H9 (cell line): ENCODE measurements at regions not wholly inside any gene's neighbourhood (a gene's known extent, or its start where the extent isn't known, plus 50 kb on each side); places are given as distances from the start of the nearest gene placed in this dataset.

Experiments
- DNase-seq: peaks from one replicate; pipeline ENCODE4 v3.0.0-alpha.2; 2017
- H2AFZ ChIP-seq: one replicate; pipeline ENCODE4 v1.6.1; 2013; ENCODE audit warnings: mild to moderate bottlenecking, low read length, control low read depth, moderate library complexity
- H2AK5ac ChIP-seq: 2 replicates; pipeline ENCODE4 v1.6.1; 2013; ENCODE audit warnings: low read length, control low read depth, mixed read lengths; ENCODE audit not compliant: insufficient read length
- H2BK120ac ChIP-seq: one replicate; pipeline ENCODE4 v1.6.1; 2013; ENCODE audit warnings: low read depth, mild to moderate bottlenecking, low read length, control low read depth, inconsistent platforms; ENCODE audit not compliant: poor library complexity, severe bottlenecking
- H2BK12ac ChIP-seq: 2 replicates; pipeline ENCODE4 v1.6.1; 2013; ENCODE audit warnings: low read length, control low read depth, mixed read lengths, low read depth; ENCODE audit not compliant: insufficient read length
- H2BK15ac ChIP-seq: 2 replicates; pipeline ENCODE4 v1.6.1; 2013; ENCODE audit warnings: low read depth, low read length, control low read depth
- H2BK20ac ChIP-seq: one replicate; pipeline ENCODE4 v1.6.1; 2013; ENCODE audit warnings: low read depth, mild to moderate bottlenecking, low read length, control low read depth, inconsistent platforms; ENCODE audit not compliant: poor library complexity, severe bottlenecking
- H2BK5ac ChIP-seq: 2 replicates; pipeline ENCODE4 v1.6.1; 2013; ENCODE audit warnings: low read length, control low read depth, mixed read lengths; ENCODE audit not compliant: insufficient read length
- H3K14ac ChIP-seq: 2 replicates; pipeline ENCODE4 v1.6.1; 2013; ENCODE audit warnings: low read length, control low read depth; ENCODE audit not compliant: insufficient read depth
- H3K18ac ChIP-seq: 2 replicates; pipeline ENCODE4 v1.6.1; 2013; ENCODE audit warnings: low read depth, mild to moderate bottlenecking, mixed read lengths, low read length, control low read depth; ENCODE audit not compliant: insufficient read length
- H3K23ac ChIP-seq: 2 replicates; pipeline ENCODE4 v1.6.1; 2013; ENCODE audit warnings: low read length, control low read depth, mixed read lengths, low read depth; ENCODE audit not compliant: insufficient read length
- H3K23me2 ChIP-seq: 2 replicates; pipeline ENCODE4 v1.6.1; 2013; ENCODE audit warnings: low read depth, mild to moderate bottlenecking, mixed read lengths, low read length, control low read depth; ENCODE audit not compliant: insufficient read length, poor library complexity, severe bottlenecking
- H3K27ac ChIP-seq: 2 replicates; pipeline ENCODE4 v1.5.1; 2013; ENCODE audit warnings: low read length, control low read depth, mixed read lengths, low read depth; ENCODE audit not compliant: insufficient read length
- H3K27me3 ChIP-seq: 2 replicates; pipeline ENCODE4 v1.6.1; 2013; ENCODE audit warnings: low read length, control low read depth, inconsistent platforms; ENCODE audit not compliant: insufficient read depth
- H3K4ac ChIP-seq: 2 replicates; pipeline ENCODE4 v1.6.1; 2013; ENCODE audit warnings: low read depth, mild to moderate bottlenecking, control low read depth, inconsistent platforms, low read length, moderate library complexity
- H3K4me1 ChIP-seq: 2 replicates; pipeline ENCODE4 v1.6.1; 2013; ENCODE audit warnings: low read length, control low read depth, inconsistent platforms; ENCODE audit not compliant: insufficient read depth
- H3K4me2 ChIP-seq: 2 replicates; pipeline ENCODE4 v1.6.1; 2013; ENCODE audit warnings: low read length, control low read depth, mixed read lengths; ENCODE audit not compliant: insufficient read length, insufficient read depth
- H3K56ac ChIP-seq: 2 replicates; pipeline ENCODE4 v1.6.1; 2013; ENCODE audit warnings: low read depth, mild to moderate bottlenecking, mixed read lengths, low read length, control low read depth; ENCODE audit not compliant: insufficient read length
- H3K79me1 ChIP-seq: 2 replicates; pipeline ENCODE4 v1.6.1; 2013; ENCODE audit warnings: low read depth, mild to moderate bottlenecking, moderate library complexity, low read length, control low read depth, inconsistent platforms; ENCODE audit not compliant: insufficient read depth, poor library complexity, severe bottlenecking
- H3K79me2 ChIP-seq: 2 replicates; pipeline ENCODE4 v1.6.1; 2013; ENCODE audit warnings: low read length, control low read depth, inconsistent platforms; ENCODE audit not compliant: insufficient read depth
- H3K9ac ChIP-seq: 2 replicates; pipeline ENCODE4 v1.6.1; 2013; ENCODE audit warnings: low read length, control low read depth, mixed read lengths; ENCODE audit not compliant: insufficient read length; ENCODE audit errors: extremely low read depth
- H3K9me3 ChIP-seq: one replicate; pipeline ENCODE4 v1.6.1; 2013; ENCODE audit warnings: low read depth, low read length, inconsistent platforms; ENCODE audit not compliant: control insufficient read depth
- H3T11ph ChIP-seq: one replicate; pipeline ENCODE4 v1.6.1; 2013; ENCODE audit warnings: mild to moderate bottlenecking, low read length, control low read depth, inconsistent platforms
- H4K20me1 ChIP-seq: one replicate; pipeline ENCODE4 v1.6.1; 2013; ENCODE audit not compliant: control insufficient read depth, insufficient read length, insufficient read depth
- H4K5ac ChIP-seq: 2 replicates; pipeline ENCODE4 v1.6.1; 2013; ENCODE audit warnings: low read depth, mild to moderate bottlenecking, mixed read lengths, low read length, control low read depth; ENCODE audit not compliant: insufficient read length
- H4K8ac ChIP-seq: replicated peaks from 2 replicates; pipeline ENCODE4 v1.6.1; 2013; ENCODE audit warnings: low read length, control low read depth, mixed read lengths, low read depth; ENCODE audit not compliant: insufficient read length
- H4K91ac ChIP-seq: 2 replicates; pipeline ENCODE4 v1.6.1; 2013; ENCODE audit warnings: low read depth, mild to moderate bottlenecking, moderate library complexity, mixed read lengths, low read length, control low read depth; ENCODE audit not compliant: insufficient read length
- H3K27ac Mint-ChIP-seq, 3 experiments: 2 replicates in 2 of 3; 3 replicates in 1 of 3; pipeline ENCODE4 v1.8.0; 2020 to 2021; ENCODE audit warnings: mixed read lengths in 3 of 3, mild to moderate bottlenecking in 1 of 3, moderate library complexity in 1 of 3
- H3K27me3 Mint-ChIP-seq: 2 replicates; pipeline ENCODE4 v1.8.0; 2021; ENCODE audit warnings: low read depth, mild to moderate bottlenecking, moderate library complexity, mixed read lengths
- H3K36me3 Mint-ChIP-seq, 3 experiments: 2 replicates in 2 of 3; 3 replicates in 1 of 3; pipeline ENCODE4 v1.8.0; 2020 to 2021; ENCODE audit warnings: low read depth in 3 of 3, mixed read lengths in 3 of 3; ENCODE audit not compliant: insufficient read depth in 1 of 3
- H3K4me1 Mint-ChIP-seq, 2 experiments: 2 replicates each; pipeline ENCODE4 v1.8.0; 2020; ENCODE audit warnings: mixed read lengths in 2 of 2
- H3K4me3 Mint-ChIP-seq, 2 experiments: 2 replicates in 1 of 2; 3 replicates in 1 of 2; pipeline ENCODE4 v1.8.0; 2020 to 2021; ENCODE audit warnings: mild to moderate bottlenecking in 2 of 2, mixed read lengths in 2 of 2, moderate library complexity in 1 of 2
- H3K9me3 Mint-ChIP-seq, 2 experiments: 2 replicates in 1 of 2; 3 replicates in 1 of 2; pipeline ENCODE4 v1.8.0; 2020; ENCODE audit warnings: mild to moderate bottlenecking in 2 of 2, mixed read lengths in 2 of 2, moderate library complexity in 1 of 2
- WGBS: extraction: QIAGEN DNeasy Blood & Tissue Kit; methylation state at CpG from one replicate; pipeline ENCODE4 v1.1.7; 2013; ENCODE audit warnings: missing lambda C conversion rate, low lambda C conversion rate, mixed read lengths; ENCODE audit not compliant: insufficient read length; ENCODE audit errors: extremely low coverage; 5-methylcytosine and 5-hydroxymethylcytosine counted together
- TF ChIP-seq, protein P1 (sequence below): fragments of 200-600 bp; sonication (generic); conservative IDR thresholded peaks from 3 replicates; pipeline ENCODE4 v1.8.0; 2021; ENCODE audit warnings: antibody characterized with exemption, mild to moderate bottlenecking

GRCh38 chr18:50444539-50444938 is 69.7 kb downstream of the SKA1 start:
- no peak overlapping the region for H3K9ac ChIP-seq
- H3K27ac Mint-ChIP-seq, result no peak overlapping the region

More at GRCh38 chr18:50444539-50444938, 69.7 kb downstream of the SKA1 start:
- Histone ChIP-seq H3K27ac (no peak overlapping the region), H2BK5ac (no peak overlapping the region), H2BK20ac (no peak overlapping the region), H2AFZ (no peak overlapping the region), H3K4me2 (no peak overlapping the region), H3K23me2 (no peaks in the 10 kb centered on the region), H3K9me3 (peaks cover 9% of the 10 kb centered on the region), H3K27me3 (no peaks in the 10 kb centered on the region), H4K20me1 (no peaks in the 10 kb centered on the region), H4K91ac (no peak overlapping the region), H4K8ac (no peak overlapping the region), H3K23ac (no peak overlapping the region), H2AK5ac (no peak overlapping the region), H3K18ac (no peak overlapping the region), H3K4me1 (peaks cover 2% of the 10 kb centered on the region; the same call in 1 of the 2 replicates), H3K14ac (no peak overlapping the region), H3T11ph (no peak overlapping the region), H3K79me2 (no peaks in the 10 kb centered on the region), H2BK15ac (no peak overlapping the region), H2BK120ac (no peak overlapping the region), H2BK12ac (no peak overlapping the region), H3K79me1 (no peaks in the 10 kb centered on the region), H3K4ac (no peak overlapping the region), H3K56ac (no peak overlapping the region), H4K5ac (no peak overlapping the region)
- TF ChIP-seq, protein P1, sequence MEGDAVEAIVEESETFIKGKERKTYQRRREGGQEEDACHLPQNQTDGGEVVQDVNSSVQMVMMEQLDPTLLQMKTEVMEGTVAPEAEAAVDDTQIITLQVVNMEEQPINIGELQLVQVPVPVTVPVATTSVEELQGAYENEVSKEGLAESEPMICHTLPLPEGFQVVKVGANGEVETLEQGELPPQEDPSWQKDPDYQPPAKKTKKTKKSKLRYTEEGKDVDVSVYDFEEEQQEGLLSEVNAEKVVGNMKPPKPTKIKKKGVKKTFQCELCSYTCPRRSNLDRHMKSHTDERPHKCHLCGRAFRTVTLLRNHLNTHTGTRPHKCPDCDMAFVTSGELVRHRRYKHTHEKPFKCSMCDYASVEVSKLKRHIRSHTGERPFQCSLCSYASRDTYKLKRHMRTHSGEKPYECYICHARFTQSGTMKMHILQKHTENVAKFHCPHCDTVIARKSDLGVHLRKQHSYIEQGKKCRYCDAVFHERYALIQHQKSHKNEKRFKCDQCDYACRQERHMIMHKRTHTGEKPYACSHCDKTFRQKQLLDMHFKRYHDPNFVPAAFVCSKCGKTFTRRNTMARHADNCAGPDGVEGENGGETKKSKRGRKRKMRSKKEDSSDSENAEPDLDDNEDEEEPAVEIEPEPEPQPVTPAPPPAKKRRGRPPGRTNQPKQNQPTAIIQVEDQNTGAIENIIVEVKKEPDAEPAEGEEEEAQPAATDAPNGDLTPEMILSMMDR, result no peak
- Mint-ChIP-seq H3K27me3 (peaks cover 4% of the 10 kb centered on the region; the same call in 1 of the 2 replicates), H3K9me3 (peaks cover 32 to 39% of the 10 kb centered on the region in 2 experiments), H3K4me3 (no peak overlapping the region), H3K36me3 (peaks cover 11 to 33% (median 16%) of the 10 kb centered on the region in 3 experiments), H3K4me1 (peaks cover 40% of the 10 kb centered on the region in 2 experiments)
- no peak for DNase-seq
- no CpG with 5 or more reads among the region's 2 CpGs for WGBS
